GM19452 (cell line): ENCODE measurements at regions not wholly inside any gene's neighbourhood (a gene's known extent, or its start where the extent isn't known, plus 50 kb on each side); places are given as distances from the start of the nearest gene placed in this dataset.

Experiments
- ATAC-seq: cut with Tn5 transposase; IDR thresholded peaks from one replicate; pipeline ENCODE4 v1.9.1; 2021; ENCODE audit not compliant: unreplicated experiment

DNA sequence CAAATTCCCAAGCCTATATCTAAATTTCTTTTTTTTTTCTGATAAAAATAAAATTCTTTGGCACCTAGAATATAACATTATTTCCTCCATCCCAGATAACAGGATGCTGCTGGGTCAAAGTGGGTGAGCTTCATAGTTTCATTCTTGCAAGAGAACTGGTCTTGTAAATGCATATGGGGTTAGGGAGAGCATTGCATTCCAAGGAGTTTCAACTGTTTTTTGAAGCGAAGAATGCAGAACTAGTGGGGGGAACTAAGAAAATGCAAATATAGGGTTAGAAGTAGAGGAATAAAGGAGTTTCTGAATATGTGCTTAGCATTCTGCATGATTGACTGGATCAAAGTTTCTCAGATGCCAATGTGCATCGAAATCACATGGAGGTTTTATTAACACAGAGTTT lies 347.2 kb upstream of the XYLT1 start:
- ATAC-seq = no peak

DNA sequence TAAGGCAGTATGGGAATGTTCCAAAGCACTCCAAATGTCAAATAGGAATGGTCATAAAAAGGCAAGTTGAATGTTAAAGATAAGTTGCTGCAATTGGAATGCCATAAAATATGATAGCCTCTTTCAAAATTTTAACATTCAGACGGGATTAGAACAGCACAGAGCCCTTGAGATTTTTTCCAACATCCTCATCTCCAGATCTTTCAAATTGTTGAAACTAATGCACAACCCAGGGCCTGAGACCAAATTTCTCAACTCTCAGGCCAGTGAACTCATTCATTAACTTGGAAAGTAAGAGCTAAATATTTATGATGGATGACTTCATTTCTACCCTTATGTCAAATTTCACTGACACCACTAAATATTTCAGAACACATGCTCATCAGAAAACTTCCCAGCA lies 346.5 kb upstream of the XYLT1 start:
- ATAC-seq = no peak

DNA sequence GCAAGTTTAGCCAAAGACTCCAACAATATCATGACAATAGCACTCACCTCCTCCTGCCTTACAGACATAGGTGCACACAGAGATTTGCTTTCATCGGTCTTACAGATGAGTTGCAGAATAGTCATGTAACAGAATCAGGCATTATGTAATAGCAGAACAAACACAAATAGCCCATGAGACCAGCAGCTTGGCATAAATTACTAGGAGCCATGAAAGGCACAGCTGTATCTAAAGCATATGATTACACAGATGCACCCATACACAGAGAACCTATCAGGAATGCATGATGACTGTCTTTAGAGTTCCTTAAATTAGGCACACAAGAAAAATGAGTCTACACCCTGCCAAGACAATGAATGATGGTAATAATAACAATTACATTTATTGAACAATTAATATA lies 342.0 kb upstream of the XYLT1 start:
- ATAC-seq = no peak

- ATAC-seq = no peak
These were observed 334.1 kb upstream of the XYLT1 start for GRCh38 chr16:17804857-17805256.

GRCh38 chr16:17803625-17804410 lies 333.1 kb upstream of the XYLT1 start:
- ATAC-seq = no peak

DNA sequence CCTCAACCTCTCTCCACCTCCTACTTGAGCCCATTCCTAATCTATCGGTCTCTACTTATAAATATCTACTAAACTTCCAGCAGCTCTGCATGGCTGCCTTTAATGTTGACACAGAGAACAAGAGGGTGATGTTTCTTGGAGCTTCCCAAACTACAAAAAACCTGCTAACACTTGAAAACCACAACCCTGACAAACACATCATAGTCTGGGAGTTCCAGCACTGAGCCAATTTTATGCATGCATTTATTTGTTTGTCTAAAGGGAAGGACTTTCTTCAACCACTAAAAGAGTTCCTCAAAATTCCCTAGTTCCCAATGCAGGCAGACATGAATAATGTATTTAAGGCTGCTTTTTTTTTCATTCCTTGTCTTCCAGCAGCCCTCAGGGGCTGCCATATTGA lies 331.8 kb upstream of the XYLT1 start:
- ATAC-seq = no peak

DNA sequence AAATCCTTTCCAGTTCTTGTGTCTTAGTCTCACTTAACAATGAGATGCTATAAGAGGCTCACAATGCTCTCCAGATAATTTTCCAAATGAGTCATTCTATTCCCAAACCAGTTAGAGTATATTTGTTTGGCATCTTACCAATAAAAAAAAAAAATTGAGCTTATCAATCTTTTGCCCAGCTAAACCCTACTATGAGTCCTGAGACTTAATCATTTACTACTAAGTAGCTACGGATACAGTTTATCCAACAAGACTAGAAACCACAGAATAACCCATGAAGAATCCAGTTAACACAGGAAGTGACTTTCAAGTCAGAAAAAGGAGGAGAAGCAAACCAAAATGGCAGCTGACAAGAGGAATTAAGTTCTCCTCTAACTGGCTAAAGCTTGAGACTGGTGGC lies 330.3 kb upstream of the XYLT1 start:
- no peak for ATAC-seq

DNA sequence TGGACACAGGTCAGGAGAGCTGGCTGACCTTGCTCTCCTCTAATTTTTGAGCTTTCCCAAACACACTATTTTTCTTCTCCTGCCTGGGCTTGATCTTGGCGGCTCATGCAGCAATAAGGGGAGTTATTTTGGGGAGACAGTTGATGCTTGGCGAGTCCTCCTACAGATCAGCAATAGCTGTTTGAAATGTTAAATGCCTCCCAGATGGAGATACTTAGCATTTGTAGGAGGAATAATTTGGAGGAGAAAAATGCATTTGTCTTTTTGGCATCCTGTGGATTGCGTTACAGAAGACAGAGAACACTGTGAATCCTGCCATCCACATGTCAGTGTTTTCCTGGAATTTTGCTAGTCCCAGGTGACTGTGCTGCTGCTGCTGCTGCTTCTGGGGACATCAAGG lies 328.0 kb upstream of the XYLT1 start:
- no peak for ATAC-seq

DNA sequence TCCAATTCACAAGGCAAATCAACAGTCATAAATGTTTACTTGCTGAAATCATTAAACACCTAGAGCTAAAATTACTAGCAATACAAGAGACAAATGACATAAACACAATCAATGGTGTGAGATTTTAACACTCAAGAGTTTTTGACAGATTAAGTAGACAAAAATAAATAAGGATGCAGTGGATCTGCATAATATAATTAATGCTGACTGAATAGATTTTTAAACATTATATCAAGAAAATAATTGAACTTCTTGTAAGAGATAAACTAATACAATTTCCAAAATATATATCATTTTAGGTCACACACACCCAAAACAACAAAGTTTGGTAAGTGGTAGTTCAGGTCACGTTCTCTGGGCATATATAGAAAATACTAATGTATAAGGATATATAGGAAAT lies 322.6 kb upstream of the XYLT1 start:
- no peak for ATAC-seq

GRCh38 chr16:17784073-17784472 lies 313.3 kb upstream of the XYLT1 start:
- ATAC-seq = no peak

GRCh38 chr16:17780181-17780580 lies 309.4 kb upstream of the XYLT1 start:
- ATAC-seq = no peak

- no peak for ATAC-seq
These were observed 306.7 kb upstream of the XYLT1 start for GRCh38 chr16:17777408-17777863.

DNA sequence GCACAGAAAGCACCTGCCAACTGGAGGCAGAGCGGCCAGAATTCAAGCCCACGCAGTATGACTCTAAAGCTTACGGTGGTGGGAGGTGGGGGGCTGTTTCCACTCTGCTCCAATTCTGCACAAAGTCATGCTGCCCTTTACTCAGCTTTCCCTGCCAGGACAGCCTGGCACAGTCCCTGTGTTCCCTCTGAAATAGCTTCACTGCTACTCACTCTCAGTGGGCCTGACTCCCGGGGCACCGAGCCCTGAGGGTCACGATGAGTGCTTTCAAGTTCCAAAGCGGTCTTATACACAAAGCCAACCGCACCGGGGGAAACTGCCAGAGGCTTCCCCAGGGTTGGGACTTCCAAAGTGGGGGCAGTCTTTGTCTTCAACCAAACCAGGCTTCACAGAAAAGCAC lies 306.1 kb upstream of the XYLT1 start:
- ATAC-seq = no peak

DNA sequence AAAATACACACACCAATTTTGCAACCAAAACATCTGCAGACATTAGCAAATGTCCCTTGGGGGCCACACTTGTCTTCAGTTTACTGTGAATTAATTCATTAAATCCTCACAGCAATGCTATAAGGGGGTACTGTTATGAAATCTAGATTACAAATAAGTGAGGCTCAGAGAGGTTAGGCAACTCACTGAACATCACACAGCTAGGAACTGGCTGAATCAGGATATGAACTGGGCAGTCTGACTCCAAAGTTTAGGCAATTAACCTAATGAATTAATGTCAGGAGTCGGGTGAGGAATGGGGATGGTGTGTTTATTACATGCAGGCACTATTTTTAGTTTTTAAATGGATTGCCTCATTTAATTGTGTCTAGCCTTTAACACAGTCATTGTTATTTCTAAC lies 305.7 kb upstream of the XYLT1 start:
- ATAC-seq = no peak

GRCh38 chr16:17775061-17775460 lies 304.3 kb upstream of the XYLT1 start:
- no peak for ATAC-seq

DNA sequence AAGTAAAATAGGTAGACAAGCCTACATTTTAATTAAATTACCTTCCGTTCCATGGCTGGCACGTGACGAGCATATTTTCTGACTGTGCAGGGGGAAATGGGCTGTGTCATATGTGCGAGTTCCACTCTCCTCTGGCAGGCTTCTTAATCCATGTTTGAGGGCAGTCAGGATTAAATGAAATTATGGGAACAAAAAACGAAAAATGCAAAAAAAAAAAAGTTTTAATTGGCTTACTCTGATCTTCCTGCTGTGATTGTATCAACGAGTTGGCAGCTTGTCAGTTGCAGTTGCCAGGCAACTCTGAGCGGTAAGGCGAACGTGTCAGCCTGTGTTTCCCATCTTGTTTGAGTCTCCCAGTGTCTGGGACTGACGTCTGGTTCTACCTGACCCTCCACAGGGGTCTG lies 302.9 kb upstream of the XYLT1 start:
- ATAC-seq = no peak

DNA sequence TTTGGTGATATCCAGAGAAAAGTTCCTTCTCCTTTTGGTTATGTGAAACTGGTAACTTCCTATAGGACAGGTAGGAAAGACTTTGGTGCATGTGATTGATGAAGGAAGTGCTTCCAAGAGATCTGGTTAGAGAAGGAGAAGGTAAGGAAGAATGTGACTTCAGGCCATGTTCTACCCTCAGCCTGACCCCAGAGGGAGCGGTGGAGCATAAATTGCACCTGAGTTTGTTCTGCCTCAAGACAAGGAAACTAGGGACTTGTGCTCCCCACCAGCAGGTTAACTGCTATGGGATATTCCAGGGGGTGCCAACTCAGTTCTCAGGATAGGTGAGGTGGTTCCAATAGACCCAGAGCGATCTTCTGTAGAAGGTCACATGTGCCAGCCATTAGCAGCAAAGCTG lies 299.3 kb upstream of the XYLT1 start:
- no peak for ATAC-seq

- ATAC-seq = no peak
These were observed 298.3 kb upstream of the XYLT1 start for GRCh38 chr16:17769065-17769464.

GRCh38 chr16:17768257-17768656 lies 297.5 kb upstream of the XYLT1 start:
- ATAC-seq = no peak

- no peak for ATAC-seq
These were observed 295.3 kb upstream of the XYLT1 start for GRCh38 chr16:17766012-17766411.

- no peak for ATAC-seq
These were observed 289.0 kb upstream of the XYLT1 start for GRCh38 chr16:17759451-17760390.

GRCh38 chr16:17757808-17758207 lies 287.0 kb upstream of the XYLT1 start:
- ATAC-seq = no peak
